Stimulated activated CD4-positive, alpha-beta T cell treated with anti-CD3 and anti-CD28 coated beads, Interleukin-2, amount 100 ng/mL, for 4 hours (primary cell): ENCODE measurements at regions not wholly inside any gene's neighbourhood (a gene's known extent, or its start where the extent isn't known, plus 50 kb on each side); places are given as distances from the start of the nearest gene placed in this dataset.
"Not testable (repeated sequence)": the region's sequence is repeated elsewhere in the genome, so short reads cannot be mapped to it uniquely, and the experiment has no call there.

Experiments used
- DNase-seq: peaks from one replicate; pipeline ENCODE4 v3.0.0-alpha.2; 2020; ENCODE audit warnings: low read depth

- no peak for DNase-seq
These were observed 1005.9 kb upstream of the WWC1 start for GRCh38 chr5:167285591-167285990.

GRCh38 chr5:167286891-167287290 is 1004.6 kb upstream of the WWC1 start:
- no peak for DNase-seq

GRCh38 chr5:167290478-167290877 is 1001.0 kb upstream of the WWC1 start:
- no peak for DNase-seq

- no peak for DNase-seq
These were observed 996.4 kb upstream of the WWC1 start for GRCh38 chr5:167294882-167295680.

GRCh38 chr5:167295681-167296005 is 995.8 kb upstream of the WWC1 start:
- DNase-seq, result no peak

GRCh38 chr5:167296066-167296465 is 995.4 kb upstream of the WWC1 start:
- DNase-seq, result no peak

GRCh38 chr5:167296661-167297060 is 994.8 kb upstream of the WWC1 start:
- DNase-seq, result no peak

- DNase-seq, result not testable (repeated sequence)
These were observed 991.6 kb upstream of the WWC1 start for GRCh38 chr5:167299861-167300260.

- DNase-seq, result no peak
These were observed 987.9 kb upstream of the WWC1 start for GRCh38 chr5:167303582-167303981.

GRCh38 chr5:167304834-167305469 is 986.5 kb upstream of the WWC1 start:
- no peak for DNase-seq

- DNase-seq, result no peak
These were observed 985.7 kb upstream of the WWC1 start for GRCh38 chr5:167305591-167306213.

- DNase-seq, result no peak
These were observed 984.4 kb upstream of the WWC1 start for GRCh38 chr5:167307042-167307441.

- DNase-seq, result no peak
These were observed 983.0 kb upstream of the WWC1 start for GRCh38 chr5:167308466-167308865.

GRCh38 chr5:167309941-167310517 is 981.4 kb upstream of the WWC1 start:
- no peak for DNase-seq

- DNase-seq, result no peak
These were observed 980.1 kb upstream of the WWC1 start for GRCh38 chr5:167311340-167311739.

- DNase-seq, result no peak
These were observed 979.2 kb upstream of the WWC1 start for GRCh38 chr5:167312225-167312624.

GRCh38 chr5:167315762-167316161 is 975.7 kb upstream of the WWC1 start:
- DNase-seq, result no peak

GRCh38 chr5:167317884-167318283 is 973.6 kb upstream of the WWC1 start:
- DNase-seq, result no peak

GRCh38 chr5:167319243-167319642 is 972.2 kb upstream of the WWC1 start:
- no peak for DNase-seq

GRCh38 chr5:167320019-167320418 is 971.4 kb upstream of the WWC1 start:
- no peak for DNase-seq

GRCh38 chr5:167332309-167332708 is 959.1 kb upstream of the WWC1 start:
- DNase-seq, result no peak

- no peak for DNase-seq
These were observed 955.3 kb upstream of the WWC1 start for GRCh38 chr5:167336161-167336560.

GRCh38 chr5:167339205-167339604 is 952.2 kb upstream of the WWC1 start:
- no peak for DNase-seq
